ENCODE measurements at regions not wholly inside any gene's neighbourhood (a gene's known extent, or its start where the extent isn't known, plus 50 kb on each side); places are given as distances from the start of the nearest gene placed in this dataset.

GRCh38 chr3:64932016-64932518, 244.3 kb upstream of the ADAMTS9 start (continued):
- TF ChIP-seq FOXJ3 (CRISPR knock-in tag; IDR thresholded peaks at IDR 0.05) (no peak), NFIC (IDR thresholded peaks at IDR 0.05; ENCODE audit: borderline replicate concordance) (no peak)

- 91% methylated on average over 2 of the region's 2 CpGs for WGBS (ENCODE audit: low lambda C conversion rate)
- H3K4me1 ChIP-seq (ENCODE audit: control insufficient read depth in 1 of 2, insufficient read depth in 2 of 2, low read depth in 1 of 2, low read length in 1 of 2): peaks cover 0 to 8% of the 10 kb centered on the region in 2 experiments; a peak in 2 of 4 replicates
These were observed 243.1 kb upstream of the ADAMTS9 start for GRCh38 chr3:64930891-64931290.

GRCh38 chr3:64928683-64929082, 240.9 kb upstream of the ADAMTS9 start:
- peak; percentile 5 for DNase-seq
- CTCF ChIA-PET: interaction anchor here (0.8 to 1.3 kb wide), 2 partner anchors 15 to 135 kb away, joined by 3 read pairs; no protein-coding TSS in a partner anchor
- Histone ChIP-seq H3K9ac (no peak overlapping the region), H3K27me3 (ENCODE audit: insufficient read depth) (no peaks in the 10 kb centered on the region), H3K27ac (ENCODE audit: low read depth in 2 of 2, low read length in 1 of 2) (peak overlapping the region in 1 of 2 experiments; percentile 14; a peak in 1 of 4 replicates), H3K4me1 (ENCODE audit: control insufficient read depth in 1 of 2, insufficient read depth in 2 of 2, low read depth in 1 of 2, low read length in 1 of 2) (peaks cover 0 to 10% of the 10 kb centered on the region in 2 experiments; a peak in 2 of 4 replicates), H4K20me1 (ENCODE audit: insufficient read depth) (no peaks in the 10 kb centered on the region), H3K4me3 (ENCODE audit: low read depth in 2 of 2, low read length in 1 of 2) (no peak overlapping the region), H2AFZ (ENCODE audit: low read depth) (no peak overlapping the region), H3F3A (replicated peaks; ENCODE audit: insufficient read depth) (no peaks in the 10 kb centered on the region), H3K4me2 (no peak overlapping the region), H3K9me2 (no peaks in the 10 kb centered on the region), H3K79me2 (ENCODE audit: insufficient read depth) (no peaks in the 10 kb centered on the region), H3K9me3 (no peaks in the 10 kb centered on the region), H3K36me3 (replicated peaks in 1 of 2; ENCODE audit: control insufficient read depth in 1 of 2, insufficient read depth in 2 of 2, low read length in 1 of 2) (no peaks in the 10 kb centered on the region)
- TF ChIP-seq RCOR1 (IDR thresholded peaks at IDR 0.05; ENCODE audit: low read length) (0 out of 2 replicates have a peak, but pooled peaks have one; percentile 41), GATA2 (CRISPR knock-in tag; IDR thresholded peaks at IDR 0.05) (no peak)
- POLR2A ChIA-PET: no interaction called here
- WGBS (ENCODE audit: low lambda C conversion rate): 56% methylated on average over 3 of the region's 3 CpGs

More at GRCh38 chr3:64930891-64931290, 243.1 kb upstream of the ADAMTS9 start:
- Histone ChIP-seq H3K36me3 (replicated peaks in 1 of 2; ENCODE audit: control insufficient read depth in 1 of 2, insufficient read depth in 2 of 2, low read length in 1 of 2) (no peaks in the 10 kb centered on the region), H3K9me2 (no peaks in the 10 kb centered on the region), H2AFZ (ENCODE audit: low read depth) (no peak overlapping the region), H4K20me1 (ENCODE audit: insufficient read depth) (no peaks in the 10 kb centered on the region), H3K4me2 (no peak overlapping the region), H3K4me3 (ENCODE audit: low read depth in 2 of 2, low read length in 1 of 2) (no peak overlapping the region), H3K9ac (no peak overlapping the region), H3K27ac (ENCODE audit: low read depth in 2 of 2, low read length in 1 of 2) (no peak overlapping the region), H3F3A (replicated peaks; ENCODE audit: insufficient read depth) (no peaks in the 10 kb centered on the region), H3K27me3 (ENCODE audit: insufficient read depth) (no peaks in the 10 kb centered on the region), H3K9me3 (no peaks in the 10 kb centered on the region), H3K79me2 (ENCODE audit: insufficient read depth) (no peaks in the 10 kb centered on the region)
- CTCF ChIA-PET: no interaction called here
- DNase-seq: no peak
- POLR2A ChIA-PET: no interaction called here
- TF ChIP-seq FOSL2 (IDR thresholded peaks at IDR 0.05; ENCODE audit: borderline replicate concordance, low read depth): no peak

- ChIA-PET POLR2A (no interaction called here), CTCF (no interaction called here)
- H3K27me3 ChIP-seq (ENCODE audit: insufficient read depth): no peaks in the 10 kb centered on the region
- no peak overlapping the region for H2AFZ ChIP-seq (ENCODE audit: low read depth)
- H3K79me2 ChIP-seq (ENCODE audit: insufficient read depth): no peaks in the 10 kb centered on the region
- no peak for TF ChIP-seq GABPA (IDR thresholded peaks at IDR 0.05; ENCODE audit: low read depth)
- TF ChIP-seq EZH2phosphoT487 (IDR thresholded peaks at IDR 0.05; ENCODE audit: borderline replicate concordance, low read depth): no peak
- no peak overlapping the region for H3K27ac ChIP-seq (ENCODE audit: low read depth in 2 of 2, low read length in 1 of 2)
- 69% methylated on average over 3 of the region's 3 CpGs for WGBS (ENCODE audit: low lambda C conversion rate)
- no peak overlapping the region for H3K4me2 ChIP-seq
- no peaks in the 10 kb centered on the region for H3K36me3 ChIP-seq (replicated peaks in 1 of 2; ENCODE audit: control insufficient read depth in 1 of 2, insufficient read depth in 2 of 2, low read length in 1 of 2)
- H3K9ac ChIP-seq: no peak overlapping the region
- no peak for DNase-seq
- no peaks in the 10 kb centered on the region for H3F3A ChIP-seq (replicated peaks; ENCODE audit: insufficient read depth)
- peaks cover 0 to 10% of the 10 kb centered on the region in 2 experiments; a peak in 2 of 4 replicates for H3K4me1 ChIP-seq (ENCODE audit: control insufficient read depth in 1 of 2, insufficient read depth in 2 of 2, low read depth in 1 of 2, low read length in 1 of 2)
- no peak overlapping the region for H3K4me3 ChIP-seq (ENCODE audit: low read depth in 2 of 2, low read length in 1 of 2)
- no peaks in the 10 kb centered on the region for H4K20me1 ChIP-seq (ENCODE audit: insufficient read depth)
- H3K9me2 ChIP-seq: no peaks in the 10 kb centered on the region
- H3K9me3 ChIP-seq: no peaks in the 10 kb centered on the region
These were observed 239.9 kb upstream of the ADAMTS9 start for GRCh38 chr3:64927689-64928088.
